ENCODE measurements at regions not wholly inside any gene's neighbourhood (a gene's known extent, or its start where the extent isn't known, plus 50 kb on each side); places are given as distances from the start of the nearest gene placed in this dataset.
"Not testable (repeated sequence)": the region's sequence is repeated elsewhere in the genome, so short reads cannot be mapped to it uniquely, and the experiment has no call there.

- Histone ChIP-seq H3K9me3 (peaks cover 0 to 4% of the 10 kb centered on the region in 2 donors), H3K4me1 (no peaks in the 10 kb centered on the region), H3K4me3 (no peak overlapping the region), H3K27ac (no peak overlapping the region), H3K36me3 (no peaks in the 10 kb centered on the region), H3K27me3 (no peaks in the 10 kb centered on the region)
- intact Hi-C loops (cut with DNase I; ENCODE audit: low total_unique reads), result loop anchor here (5.0 kb wide), 1 partner anchor 361 kb away; no protein-coding TSS in a partner anchor
- TF ChIP-seq CTCF (IDR thresholded peaks at IDR 0.05) (no peak), POLR2A (IDR thresholded peaks at IDR 0.05) (no peak), POLR2AphosphoS5 (IDR thresholded peaks at IDR 0.05) (no peak)
- no peak for DNase-seq (ENCODE audit: low spot score in 2 of 2)
These were observed 91.9 kb downstream of the MED10 start for GRCh38 chr5:6286404-6286803.

GRCh38 chr5:6284491-6284890 lies 93.9 kb downstream of the MED10 start:
- intact Hi-C loops (cut with DNase I; ENCODE audit: low total_unique reads); H3K36me3 ChIP-seq; H3K9me3 ChIP-seq; H3K4me3 ChIP-seq; H3K27ac ChIP-seq; H3K4me1 ChIP-seq; DNase-seq (ENCODE audit: low spot score in 2 of 2); H3K27me3 ChIP-seq: not testable (repeated sequence)

GRCh38 chr5:6282352-6282751 lies 96.0 kb downstream of the MED10 start:
- TF ChIP-seq CTCF (IDR thresholded peaks at IDR 0.05) (no peak), POLR2A (IDR thresholded peaks at IDR 0.05) (no peak), POLR2AphosphoS5 (IDR thresholded peaks at IDR 0.05) (no peak)
- H3K36me3 ChIP-seq, result no peaks in the 10 kb centered on the region
- peaks cover 0 to 4% of the 10 kb centered on the region in 2 donors for H3K9me3 ChIP-seq
- intact Hi-C loops (cut with DNase I; ENCODE audit: low total_unique reads), result no loop called here
- no peak overlapping the region for H3K4me3 ChIP-seq
- no peak for DNase-seq (ENCODE audit: low spot score in 2 of 2)
- H3K4me1 ChIP-seq, result no peaks in the 10 kb centered on the region
- H3K27me3 ChIP-seq, result no peaks in the 10 kb centered on the region
- no peak overlapping the region for H3K27ac ChIP-seq

GRCh38 chr5:6281818-6282217 lies 96.5 kb downstream of the MED10 start:
- Histone ChIP-seq H3K36me3 (no peaks in the 10 kb centered on the region), H3K4me1 (no peaks in the 10 kb centered on the region), H3K27me3 (no peaks in the 10 kb centered on the region), H3K27ac (no peak overlapping the region), H3K4me3 (no peak overlapping the region), H3K9me3 (peaks cover 0 to 4% of the 10 kb centered on the region in 2 donors)
- no peak for DNase-seq (ENCODE audit: low spot score in 2 of 2)
- intact Hi-C loops (cut with DNase I; ENCODE audit: low total_unique reads), result no loop called here
- TF ChIP-seq CTCF (IDR thresholded peaks at IDR 0.05) (no peak), POLR2AphosphoS5 (IDR thresholded peaks at IDR 0.05) (no peak), POLR2A (IDR thresholded peaks at IDR 0.05) (no peak)

- TF ChIP-seq CTCF (IDR thresholded peaks at IDR 0.05) (no peak), POLR2AphosphoS5 (IDR thresholded peaks at IDR 0.05) (no peak), POLR2A (IDR thresholded peaks at IDR 0.05) (no peak)
- peaks cover 0 to 4% of the 10 kb centered on the region in 2 donors for H3K9me3 ChIP-seq
These were observed 97.8 kb downstream of the MED10 start for GRCh38 chr5:6280425-6281100.

More at GRCh38 chr5:6280425-6281100, 97.8 kb downstream of the MED10 start:
- H3K27ac ChIP-seq, result no peak overlapping the region
- H3K27me3 ChIP-seq, result no peaks in the 10 kb centered on the region
- intact Hi-C loops (cut with DNase I; ENCODE audit: low total_unique reads), result no loop called here
- no peak overlapping the region for H3K4me3 ChIP-seq
- no peaks in the 10 kb centered on the region for H3K36me3 ChIP-seq
- DNase-seq (ENCODE audit: low spot score in 2 of 2), result no peak
- H3K4me1 ChIP-seq, result no peaks in the 10 kb centered on the region

All from breast epithelium (tissue), 4 donors.